Ramos (cell line): ENCODE measurements at regions not wholly inside any gene's neighbourhood (a gene's known extent, or its start where the extent isn't known, plus 50 kb on each side); places are given as distances from the start of the nearest gene placed in this dataset.
"Not testable (repeated sequence)": the region's sequence is repeated elsewhere in the genome, so short reads cannot be mapped to it uniquely, and the experiment has no call there.

ENCODE experiments used
- in situ Hi-C: fragments of 300-500 bp; cut with MboI; formaldehyde crosslinking; loops from one replicate; pipeline ENCODE4 v1.14.3; 2022; ENCODE audit warnings: low sequenced_read_pairs; ENCODE audit not compliant: unreplicated experiment

- in situ Hi-C loops: no loop called here
Measured at GRCh38 chr20:12067686-12068085, 150.0 kb downstream of the BTBD3 start.

- in situ Hi-C loops: no loop called here
Measured at GRCh38 chr20:12068121-12068520, 150.4 kb downstream of the BTBD3 start.

- in situ Hi-C loops: no loop called here
Measured at GRCh38 chr20:12069181-12069580, 151.5 kb downstream of the BTBD3 start.

- in situ Hi-C loops: no loop called here
Measured at GRCh38 chr20:12072221-12072953, 154.7 kb downstream of the BTBD3 start.

- in situ Hi-C loops: no loop called here
Measured at GRCh38 chr20:12072954-12073264, 155.2 kb downstream of the BTBD3 start.

GRCh38 chr20:12074111-12074655 is 156.5 kb downstream of the BTBD3 start:
- in situ Hi-C loops: no loop called here

GRCh38 chr20:12076200-12076599 is 158.5 kb downstream of the BTBD3 start:
- in situ Hi-C loops: no loop called here

GRCh38 chr20:12077875-12078274 is 160.2 kb downstream of the BTBD3 start:
- in situ Hi-C loops: no loop called here

GRCh38 chr20:12079490-12079889 is 161.8 kb downstream of the BTBD3 start:
- in situ Hi-C loops: no loop called here

- in situ Hi-C loops: no loop called here
Measured at GRCh38 chr20:12083269-12083668, 165.6 kb downstream of the BTBD3 start.

- in situ Hi-C loops: no loop called here
Measured at GRCh38 chr20:12084482-12084881, 166.8 kb downstream of the BTBD3 start.

GRCh38 chr20:12086359-12086758 is 168.7 kb downstream of the BTBD3 start:
- in situ Hi-C loops: no loop called here

GRCh38 chr20:12090920-12091319 is 173.2 kb downstream of the BTBD3 start:
- in situ Hi-C loops: no loop called here

GRCh38 chr20:12093057-12093796 is 175.5 kb downstream of the BTBD3 start:
- in situ Hi-C loops: no loop called here

- in situ Hi-C loops: not testable (repeated sequence)
Measured at GRCh38 chr20:12093797-12094190, 176.1 kb downstream of the BTBD3 start.

- in situ Hi-C loops: no loop called here
Measured at GRCh38 chr20:12095180-12095920, 177.7 kb downstream of the BTBD3 start.

- in situ Hi-C loops: no loop called here
Measured at GRCh38 chr20:12098421-12098820, 180.7 kb downstream of the BTBD3 start.

GRCh38 chr20:12108846-12109245 is 191.2 kb downstream of the BTBD3 start:
- in situ Hi-C loops: no loop called here

GRCh38 chr20:12110274-12110673 is 192.6 kb downstream of the BTBD3 start:
- in situ Hi-C loops: no loop called here

- in situ Hi-C loops: no loop called here
Measured at GRCh38 chr20:12110711-12111110, 193.0 kb downstream of the BTBD3 start.
